Peyer's patch (tissue), 4 donors: ENCODE measurements at regions not wholly inside any gene's neighbourhood (a gene's known extent, or its start where the extent isn't known, plus 50 kb on each side); places are given as distances from the start of the nearest gene placed in this dataset.

Source experiments
- POLR2A ChIP-seq, 2 donors: fragments of 450-650 bp; IDR thresholded peaks; one replicate each; pipeline ENCODE4 v1.5.1; 2017; ENCODE audit warnings: antibody characterized with exemption in 2 of 2, mild to moderate bottlenecking in 2 of 2, moderate library complexity in 2 of 2
- TF ChIP-seq, protein P1 (sequence below), 6 experiments: fragments of 450-650 bp in 4 of 6; fragments of 200-600 bp in 2 of 6; sonication (generic) in 1 of 6; IDR thresholded peaks; one replicate each; pipeline ENCODE4 v1.5.1; 2017 to 2019; ENCODE audit warnings: antibody characterized with exemption in 6 of 6, mild to moderate bottlenecking in 3 of 6, moderate library complexity in 1 of 6

DNA sequence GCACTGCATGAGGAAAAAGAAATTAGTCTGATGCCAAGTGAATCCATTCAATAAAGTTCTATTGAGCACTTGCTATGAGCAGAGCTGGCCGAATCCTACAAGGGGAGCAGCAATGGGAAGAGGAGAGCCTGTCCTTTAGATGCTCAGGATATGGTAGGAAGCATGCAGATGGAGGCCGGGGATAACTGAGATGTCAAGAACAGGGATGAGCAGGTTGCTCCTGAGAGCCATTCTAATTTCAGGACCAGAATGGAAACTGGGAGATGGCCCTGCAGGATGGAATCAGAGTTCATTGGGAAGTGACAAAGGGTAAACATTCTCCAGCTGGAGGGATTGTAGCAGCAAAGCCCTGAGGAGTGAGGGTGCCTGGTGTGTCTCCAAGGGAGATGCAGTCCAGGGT is 88.0 kb downstream of the CBLN1 start:
- TF ChIP-seq, protein P1, sequence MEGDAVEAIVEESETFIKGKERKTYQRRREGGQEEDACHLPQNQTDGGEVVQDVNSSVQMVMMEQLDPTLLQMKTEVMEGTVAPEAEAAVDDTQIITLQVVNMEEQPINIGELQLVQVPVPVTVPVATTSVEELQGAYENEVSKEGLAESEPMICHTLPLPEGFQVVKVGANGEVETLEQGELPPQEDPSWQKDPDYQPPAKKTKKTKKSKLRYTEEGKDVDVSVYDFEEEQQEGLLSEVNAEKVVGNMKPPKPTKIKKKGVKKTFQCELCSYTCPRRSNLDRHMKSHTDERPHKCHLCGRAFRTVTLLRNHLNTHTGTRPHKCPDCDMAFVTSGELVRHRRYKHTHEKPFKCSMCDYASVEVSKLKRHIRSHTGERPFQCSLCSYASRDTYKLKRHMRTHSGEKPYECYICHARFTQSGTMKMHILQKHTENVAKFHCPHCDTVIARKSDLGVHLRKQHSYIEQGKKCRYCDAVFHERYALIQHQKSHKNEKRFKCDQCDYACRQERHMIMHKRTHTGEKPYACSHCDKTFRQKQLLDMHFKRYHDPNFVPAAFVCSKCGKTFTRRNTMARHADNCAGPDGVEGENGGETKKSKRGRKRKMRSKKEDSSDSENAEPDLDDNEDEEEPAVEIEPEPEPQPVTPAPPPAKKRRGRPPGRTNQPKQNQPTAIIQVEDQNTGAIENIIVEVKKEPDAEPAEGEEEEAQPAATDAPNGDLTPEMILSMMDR (IDR thresholded peaks at IDR 0.05), result no peak
- no peak for TF ChIP-seq POLR2A (IDR thresholded peaks at IDR 0.05)
